ENCODE measurements at regions not wholly inside any gene's neighbourhood (a gene's known extent, or its start where the extent isn't known, plus 50 kb on each side); places are given as distances from the start of the nearest gene placed in this dataset.

GRCh38 chr20:50257860-50258259, 67.2 kb downstream of the CEBPB start:
- DNase-seq (ENCODE audit: insufficient read length, low spot score) (no peak), FAIRE-seq (no peak)
- TF ChIP-seq SPI1 (IDR thresholded peaks at IDR 0.05; ENCODE audit: low read depth, low read length) (no peak), PAX5 (IDR thresholded peaks at IDR 0.05; ENCODE audit: insufficient read depth, low read length, severe bottlenecking) (no peak), POLR2A (IDR thresholded peaks at IDR 0.05; ENCODE audit: low read depth, low read length) (no peak), POLR2AphosphoS5 (IDR thresholded peaks at IDR 0.05; ENCODE audit: low read depth, low read length) (no peak), TAF1 (IDR thresholded peaks at IDR 0.05; ENCODE audit: low read depth, low read length) (no peak), POU2F2 (IDR thresholded peaks at IDR 0.05; ENCODE audit: low read depth, low read length) (no peak)

GRCh38 chr20:50258790-50259483, 68.3 kb downstream of the CEBPB start:
- FAIRE-seq (no peak), DNase-seq (ENCODE audit: insufficient read length, low spot score) (no peak)
- TF ChIP-seq POLR2A (IDR thresholded peaks at IDR 0.05; ENCODE audit: low read depth, low read length) (no peak), PAX5 (IDR thresholded peaks at IDR 0.05; ENCODE audit: insufficient read depth, low read length, severe bottlenecking) (no peak), TAF1 (IDR thresholded peaks at IDR 0.05; ENCODE audit: low read depth, low read length) (no peak), SPI1 (IDR thresholded peaks at IDR 0.05; ENCODE audit: low read depth, low read length) (no peak), POLR2AphosphoS5 (IDR thresholded peaks at IDR 0.05; ENCODE audit: low read depth, low read length) (no peak), POU2F2 (IDR thresholded peaks at IDR 0.05; ENCODE audit: low read depth, low read length) (no peak)

GRCh38 chr20:50259705-50260478, 69.3 kb downstream of the CEBPB start:
- no peak for TF ChIP-seq PAX5 (IDR thresholded peaks at IDR 0.05; ENCODE audit: insufficient read depth, low read length, severe bottlenecking)
- TF ChIP-seq SPI1 (IDR thresholded peaks at IDR 0.05; ENCODE audit: low read depth, low read length): no peak
- TF ChIP-seq POLR2AphosphoS5 (IDR thresholded peaks at IDR 0.05; ENCODE audit: low read depth, low read length): no peak
- TF ChIP-seq POU2F2 (IDR thresholded peaks at IDR 0.05; ENCODE audit: low read depth, low read length): no peak
- no peak for TF ChIP-seq POLR2A (IDR thresholded peaks at IDR 0.05; ENCODE audit: low read depth, low read length)
- DNase-seq (ENCODE audit: insufficient read length, low spot score) (no peak), FAIRE-seq (no peak)

GRCh38 chr20:50260479-50261221, 70.0 kb downstream of the CEBPB start:
- no peak for DNase-seq (ENCODE audit: insufficient read length, low spot score)
- FAIRE-seq: no peak
- TF ChIP-seq POLR2AphosphoS5 (IDR thresholded peaks at IDR 0.05; ENCODE audit: low read depth, low read length) (no peak), POU2F2 (IDR thresholded peaks at IDR 0.05; ENCODE audit: low read depth, low read length) (no peak), POLR2A (IDR thresholded peaks at IDR 0.05; ENCODE audit: low read depth, low read length) (no peak), SPI1 (IDR thresholded peaks at IDR 0.05; ENCODE audit: low read depth, low read length) (no peak), PAX5 (IDR thresholded peaks at IDR 0.05; ENCODE audit: insufficient read depth, low read length, severe bottlenecking) (no peak), TAF1 (IDR thresholded peaks at IDR 0.05; ENCODE audit: low read depth, low read length) (no peak)

- no peak for FAIRE-seq
- TF ChIP-seq POU2F2 (IDR thresholded peaks at IDR 0.05; ENCODE audit: low read depth, low read length) (no peak), SPI1 (IDR thresholded peaks at IDR 0.05; ENCODE audit: low read depth, low read length) (no peak), POLR2A (IDR thresholded peaks at IDR 0.05; ENCODE audit: low read depth, low read length) (no peak), POLR2AphosphoS5 (IDR thresholded peaks at IDR 0.05; ENCODE audit: low read depth, low read length) (no peak), PAX5 (IDR thresholded peaks at IDR 0.05; ENCODE audit: insufficient read depth, low read length, severe bottlenecking) (no peak), TAF1 (IDR thresholded peaks at IDR 0.05; ENCODE audit: low read depth, low read length) (no peak)
- no peak for DNase-seq (ENCODE audit: insufficient read length, low spot score)
These were observed 71.0 kb downstream of the CEBPB start for GRCh38 chr20:50261471-50262212.

- no peak for TF ChIP-seq POU2F2 (IDR thresholded peaks at IDR 0.05; ENCODE audit: low read depth, low read length)
- no peak for TF ChIP-seq TAF1 (IDR thresholded peaks at IDR 0.05; ENCODE audit: low read depth, low read length)
- no peak for TF ChIP-seq PAX5 (IDR thresholded peaks at IDR 0.05; ENCODE audit: insufficient read depth, low read length, severe bottlenecking)
- TF ChIP-seq POLR2A (IDR thresholded peaks at IDR 0.05; ENCODE audit: low read depth, low read length): no peak
- no peak for TF ChIP-seq SPI1 (IDR thresholded peaks at IDR 0.05; ENCODE audit: low read depth, low read length)
- TF ChIP-seq POLR2AphosphoS5 (IDR thresholded peaks at IDR 0.05; ENCODE audit: low read depth, low read length): no peak
- DNase-seq (ENCODE audit: insufficient read length, low spot score) (no peak), FAIRE-seq (no peak)
These were observed 73.2 kb downstream of the CEBPB start for GRCh38 chr20:50263831-50264230.

GRCh38 chr20:50264534-50265145, 74.0 kb downstream of the CEBPB start:
- FAIRE-seq (no peak), DNase-seq (ENCODE audit: insufficient read length, low spot score) (no peak)
- TF ChIP-seq POLR2A (IDR thresholded peaks at IDR 0.05; ENCODE audit: low read depth, low read length): no peak
- TF ChIP-seq PAX5 (IDR thresholded peaks at IDR 0.05; ENCODE audit: insufficient read depth, low read length, severe bottlenecking): no peak
- no peak for TF ChIP-seq TAF1 (IDR thresholded peaks at IDR 0.05; ENCODE audit: low read depth, low read length)
- TF ChIP-seq POLR2AphosphoS5 (IDR thresholded peaks at IDR 0.05; ENCODE audit: low read depth, low read length): no peak
- TF ChIP-seq POU2F2 (IDR thresholded peaks at IDR 0.05; ENCODE audit: low read depth, low read length): no peak
- TF ChIP-seq SPI1 (IDR thresholded peaks at IDR 0.05; ENCODE audit: low read depth, low read length): no peak

- DNase-seq (ENCODE audit: insufficient read length, low spot score) (no peak), FAIRE-seq (no peak)
- no peak for TF ChIP-seq TAF1 (IDR thresholded peaks at IDR 0.05; ENCODE audit: low read depth, low read length)
- no peak for TF ChIP-seq POU2F2 (IDR thresholded peaks at IDR 0.05; ENCODE audit: low read depth, low read length)
- TF ChIP-seq SPI1 (IDR thresholded peaks at IDR 0.05; ENCODE audit: low read depth, low read length): no peak
- TF ChIP-seq PAX5 (IDR thresholded peaks at IDR 0.05; ENCODE audit: insufficient read depth, low read length, severe bottlenecking): no peak
- no peak for TF ChIP-seq POLR2A (IDR thresholded peaks at IDR 0.05; ENCODE audit: low read depth, low read length)
- no peak for TF ChIP-seq POLR2AphosphoS5 (IDR thresholded peaks at IDR 0.05; ENCODE audit: low read depth, low read length)
These were observed 74.8 kb downstream of the CEBPB start for GRCh38 chr20:50265245-50265946.
